ENCODE measurements at regions not wholly inside any gene's neighbourhood (a gene's known extent, or its start where the extent isn't known, plus 50 kb on each side); places are given as distances from the start of the nearest gene placed in this dataset.
A peak's percentile ranks its signal among the peaks of the same experiment; 100 is the strongest.

GRCh38 chr12:92342574-92342973 lies 196.9 kb upstream of the BTG1 start:
- Histone ChIP-seq H3K4me3 (ENCODE audit: severe bottlenecking) (no peak overlapping the region), H3K4me1 (ENCODE audit: insufficient read depth, poor library complexity, severe bottlenecking) (peaks cover 9% of the 10 kb centered on the region), H3K27me3 (ENCODE audit: insufficient read depth, poor library complexity, severe bottlenecking) (no peaks in the 10 kb centered on the region), H3K27ac (ENCODE audit: poor library complexity, severe bottlenecking) (no peak overlapping the region), H3K36me3 (ENCODE audit: low read depth) (no peaks in the 10 kb centered on the region), H3K9me3 (ENCODE audit: severe bottlenecking) (no peaks in the 10 kb centered on the region)
- TF ChIP-seq CTCF (IDR thresholded peaks at IDR 0.05; ENCODE audit: poor library complexity, severe bottlenecking) = no peak
- DNase-seq (ENCODE audit: low spot score) (no peak), ATAC-seq (ENCODE audit: low read depth) (no peak)

- H3K9me3 ChIP-seq (ENCODE audit: severe bottlenecking) = no peaks in the 10 kb centered on the region
- H3K27me3 ChIP-seq (ENCODE audit: insufficient read depth, poor library complexity, severe bottlenecking) = no peaks in the 10 kb centered on the region
- no peak overlapping the region for H3K4me3 ChIP-seq (ENCODE audit: severe bottlenecking)
- TF ChIP-seq CTCF (IDR thresholded peaks at IDR 0.05; ENCODE audit: poor library complexity, severe bottlenecking) = no peak
- H3K4me1 ChIP-seq (ENCODE audit: insufficient read depth, poor library complexity, severe bottlenecking) = peaks cover 9% of the 10 kb centered on the region
- H3K36me3 ChIP-seq (ENCODE audit: low read depth) = no peaks in the 10 kb centered on the region
- H3K27ac ChIP-seq (ENCODE audit: poor library complexity, severe bottlenecking) = peak overlapping the region; percentile 59
- ATAC-seq (ENCODE audit: low read depth) (peak; percentile 90), DNase-seq (ENCODE audit: low spot score) (no peak)
These were observed 195.5 kb upstream of the BTG1 start for GRCh38 chr12:92341065-92341668.

- H3K27me3 ChIP-seq (ENCODE audit: insufficient read depth, poor library complexity, severe bottlenecking) = no peaks in the 10 kb centered on the region
- no peaks in the 10 kb centered on the region for H3K36me3 ChIP-seq (ENCODE audit: low read depth)
- TF ChIP-seq CTCF (IDR thresholded peaks at IDR 0.05; ENCODE audit: poor library complexity, severe bottlenecking) = no peak
- no peak for ATAC-seq (ENCODE audit: low read depth)
- no peak for DNase-seq (ENCODE audit: low spot score)
- H3K4me1 ChIP-seq (ENCODE audit: insufficient read depth, poor library complexity, severe bottlenecking) = peaks cover 9% of the 10 kb centered on the region
- H3K9me3 ChIP-seq (ENCODE audit: severe bottlenecking) = no peaks in the 10 kb centered on the region
- peak overlapping the region; percentile 59 for H3K27ac ChIP-seq (ENCODE audit: poor library complexity, severe bottlenecking)
- H3K4me3 ChIP-seq (ENCODE audit: severe bottlenecking) = no peak overlapping the region
These were observed 194.9 kb upstream of the BTG1 start for GRCh38 chr12:92340441-92341064.

GRCh38 chr12:92340003-92340402 lies 194.4 kb upstream of the BTG1 start:
- no peaks in the 10 kb centered on the region for H3K27me3 ChIP-seq (ENCODE audit: insufficient read depth, poor library complexity, severe bottlenecking)
- peaks cover 9% of the 10 kb centered on the region for H3K4me1 ChIP-seq (ENCODE audit: insufficient read depth, poor library complexity, severe bottlenecking)
- H3K27ac ChIP-seq (ENCODE audit: poor library complexity, severe bottlenecking) = peak overlapping the region; percentile 59
- ATAC-seq (ENCODE audit: low read depth) (no peak), DNase-seq (ENCODE audit: low spot score) (no peak)
- no peaks in the 10 kb centered on the region for H3K36me3 ChIP-seq (ENCODE audit: low read depth)
- no peaks in the 10 kb centered on the region for H3K9me3 ChIP-seq (ENCODE audit: severe bottlenecking)
- no peak for TF ChIP-seq CTCF (IDR thresholded peaks at IDR 0.05; ENCODE audit: poor library complexity, severe bottlenecking)
- no peak overlapping the region for H3K4me3 ChIP-seq (ENCODE audit: severe bottlenecking)

- Histone ChIP-seq H3K36me3 (ENCODE audit: low read depth) (no peaks in the 10 kb centered on the region), H3K27me3 (ENCODE audit: insufficient read depth, poor library complexity, severe bottlenecking) (no peaks in the 10 kb centered on the region), H3K4me3 (ENCODE audit: severe bottlenecking) (no peak overlapping the region), H3K27ac (ENCODE audit: poor library complexity, severe bottlenecking) (no peak overlapping the region), H3K4me1 (ENCODE audit: insufficient read depth, poor library complexity, severe bottlenecking) (peaks cover 9% of the 10 kb centered on the region), H3K9me3 (ENCODE audit: severe bottlenecking) (no peaks in the 10 kb centered on the region)
- ATAC-seq (ENCODE audit: low read depth) = no peak
- DNase-seq (ENCODE audit: low spot score) = no peak
- no peak for TF ChIP-seq CTCF (IDR thresholded peaks at IDR 0.05; ENCODE audit: poor library complexity, severe bottlenecking)
These were observed 193.7 kb upstream of the BTG1 start for GRCh38 chr12:92339198-92339821.
